ENCODE measurements at regions not wholly inside any gene's neighbourhood (a gene's known extent, or its start where the extent isn't known, plus 50 kb on each side); places are given as distances from the start of the nearest gene placed in this dataset.

DNA sequence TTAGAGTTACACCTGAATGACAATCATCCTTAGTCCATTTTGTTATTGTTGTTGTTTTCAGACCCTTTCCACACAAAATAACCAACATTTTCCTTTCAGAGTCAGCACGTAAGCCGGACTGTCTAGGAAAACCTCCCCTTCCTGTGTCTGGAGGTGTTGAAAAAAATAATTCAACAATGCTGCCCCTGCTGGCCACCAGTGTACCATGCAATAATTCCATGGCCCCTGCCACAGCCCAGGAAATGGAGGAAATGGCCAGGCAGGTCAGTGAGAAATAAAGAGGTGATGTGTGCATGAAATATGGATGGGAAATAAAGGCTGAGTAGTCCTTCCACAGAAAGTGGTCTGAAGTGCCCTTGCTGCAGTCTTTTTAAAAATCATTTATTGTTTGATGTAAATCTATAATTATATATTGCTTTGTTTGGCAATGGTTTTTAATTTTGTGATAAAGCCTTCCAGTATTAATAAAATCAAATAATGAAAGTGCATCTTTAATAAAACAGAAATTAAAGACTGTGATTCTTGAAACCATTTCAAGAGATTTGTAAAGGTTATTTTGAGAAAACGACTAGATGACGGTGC is 152.8 kb upstream of the PAPPA start:
- Histone ChIP-seq H3K27me3 (replicated peaks; ENCODE audit: insufficient read depth) (no peaks in the 10 kb centered on the region), H3K9ac (no peak overlapping the region), H3K79me2 (ENCODE audit: insufficient read depth) (no peaks in the 10 kb centered on the region), H3K36me3 (ENCODE audit: low read depth) (no peaks in the 10 kb centered on the region), H3K4me1 (ENCODE audit: insufficient read depth) (peaks cover 51% of the 10 kb centered on the region), H3K27ac (no peak overlapping the region), H3F3A (ENCODE audit: insufficient read depth) (peaks cover 43% of the 10 kb centered on the region), H3K9me3 (ENCODE audit: low read depth) (no peaks in the 10 kb centered on the region), H3K9me2 (ENCODE audit: insufficient read depth) (no peaks in the 10 kb centered on the region), H2AFZ (no peak overlapping the region), H4K20me1 (ENCODE audit: insufficient read depth) (no peaks in the 10 kb centered on the region), H3K4me3 (no peak overlapping the region), H3K4me2 (ENCODE audit: unreplicated experiment) (no peak overlapping the region)
- TF ChIP-seq EZH2phosphoT487 (IDR thresholded peaks at IDR 0.05; ENCODE audit: insufficient read depth, low read depth) (no peak), EZH2 (IDR thresholded peaks at IDR 0.05; ENCODE audit: insufficient read depth, poor library complexity, severe bottlenecking) (no peak)
- peak; percentile 29 for DNase-seq
- WGBS, 2 experiments (ENCODE audit: low coverage in 1 of 2, low lambda C conversion rate in 2 of 2, missing lambda C conversion rate in 2 of 2): 97 to 98% methylated on average over 4 of the region's 4 CpGs
- in situ Hi-C loops (cut with MboI): no loop called here

- Histone ChIP-seq H3K36me3 (ENCODE audit: low read depth) (no peaks in the 10 kb centered on the region), H3K9me3 (ENCODE audit: low read depth) (no peaks in the 10 kb centered on the region), H3K27ac (peak overlapping the region; percentile 13; the same call in 1 of the 2 replicates), H3K4me3 (no peak overlapping the region), H4K20me1 (ENCODE audit: insufficient read depth) (no peaks in the 10 kb centered on the region), H3K79me2 (ENCODE audit: insufficient read depth) (no peaks in the 10 kb centered on the region), H3K9me2 (ENCODE audit: insufficient read depth) (no peaks in the 10 kb centered on the region), H2AFZ (peak overlapping the region; percentile 18; the same call in 1 of the 2 replicates), H3K4me2 (ENCODE audit: unreplicated experiment) (peak overlapping the region; percentile 32), H3K9ac (no peak overlapping the region), H3K4me1 (ENCODE audit: insufficient read depth) (peaks cover 38% of the 10 kb centered on the region), H3F3A (ENCODE audit: insufficient read depth) (peaks cover 29% of the 10 kb centered on the region), H3K27me3 (replicated peaks; ENCODE audit: insufficient read depth) (no peaks in the 10 kb centered on the region)
- TF ChIP-seq EZH2phosphoT487 (IDR thresholded peaks at IDR 0.05; ENCODE audit: insufficient read depth, low read depth) (no peak), EZH2 (IDR thresholded peaks at IDR 0.05; ENCODE audit: insufficient read depth, poor library complexity, severe bottlenecking) (no peak)
- no peak for DNase-seq
- WGBS, 2 experiments (ENCODE audit: low coverage in 1 of 2, low lambda C conversion rate in 2 of 2, missing lambda C conversion rate in 2 of 2): 96% methylated on average over 5 of the region's 5 CpGs
- in situ Hi-C loops (cut with MboI): no loop called here
Measured at GRCh38 chr9:116002181-116002580, 151.4 kb upstream of the PAPPA start.

DNA sequence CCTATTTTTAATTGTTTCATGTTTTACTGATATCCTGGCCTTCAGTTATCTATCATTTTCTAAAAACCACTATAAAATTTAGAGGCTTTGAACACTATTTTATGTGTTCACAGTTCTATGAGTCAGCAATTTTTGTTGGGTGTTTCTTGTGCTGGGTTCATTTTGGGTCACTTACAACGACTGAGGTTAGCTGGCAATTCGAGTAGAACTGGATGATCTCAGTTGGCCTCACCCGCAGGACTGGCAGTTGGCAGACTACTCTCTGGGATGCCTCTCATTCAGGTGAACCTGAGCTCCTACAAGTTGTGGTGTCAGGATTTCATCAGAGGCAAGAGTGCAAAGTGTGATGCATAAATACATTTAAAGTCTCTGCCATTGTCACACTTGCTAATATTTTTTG is 151.0 kb upstream of the PAPPA start:
- H3K9me3 ChIP-seq (ENCODE audit: low read depth): no peaks in the 10 kb centered on the region
- 6% methylated on average over 3 of the region's 3 CpGs for WGBS, 2 experiments (ENCODE audit: low coverage in 1 of 2, low lambda C conversion rate in 2 of 2, missing lambda C conversion rate in 2 of 2)
- no peaks in the 10 kb centered on the region for H4K20me1 ChIP-seq (ENCODE audit: insufficient read depth)
- peak overlapping the region; percentile 18; the same call in 1 of the 2 replicates for H2AFZ ChIP-seq
- H3K4me2 ChIP-seq (ENCODE audit: unreplicated experiment): peak overlapping the region; percentile 32
- H3K9ac ChIP-seq: no peak overlapping the region
- TF ChIP-seq EZH2 (IDR thresholded peaks at IDR 0.05; ENCODE audit: insufficient read depth, poor library complexity, severe bottlenecking) (no peak), EZH2phosphoT487 (IDR thresholded peaks at IDR 0.05; ENCODE audit: insufficient read depth, low read depth) (no peak)
- H3K27ac ChIP-seq: peak overlapping the region; percentile 13; the same call in 1 of the 2 replicates
- in situ Hi-C loops (cut with MboI): no loop called here
- H3K27me3 ChIP-seq (replicated peaks; ENCODE audit: insufficient read depth): no peaks in the 10 kb centered on the region
- H3K9me2 ChIP-seq (ENCODE audit: insufficient read depth): no peaks in the 10 kb centered on the region
- peaks cover 25% of the 10 kb centered on the region for H3F3A ChIP-seq (ENCODE audit: insufficient read depth)
- H3K4me3 ChIP-seq: no peak overlapping the region
- H3K79me2 ChIP-seq (ENCODE audit: insufficient read depth): no peaks in the 10 kb centered on the region
- no peaks in the 10 kb centered on the region for H3K36me3 ChIP-seq (ENCODE audit: low read depth)
- peaks cover 34% of the 10 kb centered on the region for H3K4me1 ChIP-seq (ENCODE audit: insufficient read depth)
- DNase-seq: peak; percentile 84

DNA sequence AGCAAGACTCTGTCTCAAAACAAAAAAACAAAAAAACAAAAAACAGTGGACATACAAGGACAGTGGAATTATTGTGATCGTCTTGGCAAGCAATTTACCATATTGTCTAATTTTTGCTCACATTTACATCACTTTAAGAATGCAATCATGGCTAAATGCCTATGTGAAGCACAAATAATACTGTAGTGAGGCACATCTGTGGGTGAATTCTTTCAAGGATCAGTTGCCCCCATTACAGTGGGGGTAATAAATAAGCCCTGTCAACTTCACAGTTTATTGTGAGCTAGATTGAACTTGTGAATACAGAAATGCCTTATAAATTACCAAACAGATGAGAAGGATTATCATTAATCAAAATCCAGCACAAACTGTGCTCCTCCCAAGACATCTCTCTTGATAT is 150.2 kb upstream of the PAPPA start:
- WGBS, 2 experiments (ENCODE audit: low coverage in 1 of 2, low lambda C conversion rate in 2 of 2, missing lambda C conversion rate in 2 of 2): 56 to 69% methylated on average over 1 of the region's 1 CpG
- no peaks in the 10 kb centered on the region for H3K79me2 ChIP-seq (ENCODE audit: insufficient read depth)
- no peak overlapping the region for H3K27ac ChIP-seq
- H2AFZ ChIP-seq: no peak overlapping the region
- peaks cover 17% of the 10 kb centered on the region for H3F3A ChIP-seq (ENCODE audit: insufficient read depth)
- in situ Hi-C loops (cut with MboI): no loop called here
- H3K27me3 ChIP-seq (replicated peaks; ENCODE audit: insufficient read depth): no peaks in the 10 kb centered on the region
- DNase-seq: no peak
- no peak overlapping the region for H3K4me3 ChIP-seq
- peaks cover 26% of the 10 kb centered on the region for H3K4me1 ChIP-seq (ENCODE audit: insufficient read depth)
- TF ChIP-seq EZH2phosphoT487 (IDR thresholded peaks at IDR 0.05; ENCODE audit: insufficient read depth, low read depth) (no peak), EZH2 (IDR thresholded peaks at IDR 0.05; ENCODE audit: insufficient read depth, poor library complexity, severe bottlenecking) (no peak)
- no peak overlapping the region for H3K9ac ChIP-seq
- no peaks in the 10 kb centered on the region for H3K36me3 ChIP-seq (ENCODE audit: low read depth)
- no peaks in the 10 kb centered on the region for H3K9me3 ChIP-seq (ENCODE audit: low read depth)
- H3K9me2 ChIP-seq (ENCODE audit: insufficient read depth): no peaks in the 10 kb centered on the region
- no peak overlapping the region for H3K4me2 ChIP-seq (ENCODE audit: unreplicated experiment)
- no peaks in the 10 kb centered on the region for H4K20me1 ChIP-seq (ENCODE audit: insufficient read depth)
